Colonic mucosa (tissue), 4 donors: ENCODE measurements at regions not wholly inside any gene's neighbourhood (a gene's known extent, or its start where the extent isn't known, plus 50 kb on each side); places are given as distances from the start of the nearest gene placed in this dataset.

Source experiments
- DNase-seq: peaks from one replicate; pipeline ENCODE4 v3.0.0-alpha.2; 2020
- H3K27ac ChIP-seq: fragments of 200-600 bp; one replicate; pipeline ENCODE4 v1.8.0; 2021
- H3K27me3 ChIP-seq: fragments of 200-600 bp; one replicate; pipeline ENCODE4 v1.8.0; 2021
- H3K36me3 ChIP-seq: fragments of 200-600 bp; one replicate; pipeline ENCODE4 v1.8.0; 2021
- H3K4me1 ChIP-seq: fragments of 200-600 bp; one replicate; pipeline ENCODE4 v1.8.0; 2021; ENCODE audit warnings: mild to moderate bottlenecking
- H3K4me3 ChIP-seq: fragments of 200-600 bp; one replicate; pipeline ENCODE4 v1.8.0; 2021
- H3K9ac ChIP-seq, 2 donors: one replicate each; pipeline ENCODE4 v1.7.0; 2013; ENCODE audit warnings: control low read depth in 2 of 2, low read depth in 2 of 2, low read length in 2 of 2
- H3K9me3 ChIP-seq: fragments of 200-600 bp; one replicate; pipeline ENCODE4 v1.8.0; 2021
- CTCF ChIP-seq: fragments of 200-600 bp; IDR thresholded peaks from one replicate; pipeline ENCODE4 v1.8.0; 2022; ENCODE audit warnings: antibody characterized with exemption, mild to moderate bottlenecking
- intact Hi-C: fragments of 100-400 bp; cut with DNase I; formaldehyde crosslinking; loops from one replicate; pipeline ENCODE4 v1.14.1; 2022
- donor health status: healthy.
- donor health status: DM: no; HTN: no; CAD: no.
- donor health status: DM: no; HTN: no; CAD: no.

GRCh38 chr13:104387510-104387909, 1321.3 kb upstream of the SLC10A2 start:
- Histone ChIP-seq H3K4me3 (no peak overlapping the region), H3K27me3 (no peaks in the 10 kb centered on the region), H3K9ac (no peak overlapping the region), H3K36me3 (no peaks in the 10 kb centered on the region), H3K4me1 (no peaks in the 10 kb centered on the region), H3K27ac (no peak overlapping the region), H3K9me3 (no peaks in the 10 kb centered on the region)
- TF ChIP-seq CTCF, result no peak
- DNase-seq, result no peak
- intact Hi-C loops, result no loop called here

- DNase-seq, result no peak
- no peak overlapping the region for H3K27ac ChIP-seq
- no peak overlapping the region for H3K4me3 ChIP-seq
- H3K27me3 ChIP-seq, result no peaks in the 10 kb centered on the region
- intact Hi-C loops, result no loop called here
- H3K9me3 ChIP-seq, result no peaks in the 10 kb centered on the region
- no peak overlapping the region for H3K9ac ChIP-seq
- TF ChIP-seq CTCF, result no peak
- no peaks in the 10 kb centered on the region for H3K36me3 ChIP-seq
- H3K4me1 ChIP-seq, result no peaks in the 10 kb centered on the region
Measured at GRCh38 chr13:104385404-104385803, 1319.2 kb upstream of the SLC10A2 start.

GRCh38 chr13:104382951-104383350, 1316.7 kb upstream of the SLC10A2 start:
- no peak overlapping the region for H3K27ac ChIP-seq
- H3K4me3 ChIP-seq, result no peak overlapping the region
- no peak for TF ChIP-seq CTCF
- H3K9me3 ChIP-seq, result no peaks in the 10 kb centered on the region
- H3K36me3 ChIP-seq, result no peaks in the 10 kb centered on the region
- no peaks in the 10 kb centered on the region for H3K27me3 ChIP-seq
- no peak overlapping the region for H3K9ac ChIP-seq
- no peak for DNase-seq
- intact Hi-C loops, result no loop called here
- no peaks in the 10 kb centered on the region for H3K4me1 ChIP-seq

- no peaks in the 10 kb centered on the region for H3K9me3 ChIP-seq
- no peaks in the 10 kb centered on the region for H3K4me1 ChIP-seq
- no peak overlapping the region for H3K9ac ChIP-seq
- TF ChIP-seq CTCF, result no peak
- intact Hi-C loops, result no loop called here
- no peaks in the 10 kb centered on the region for H3K27me3 ChIP-seq
- H3K36me3 ChIP-seq, result no peaks in the 10 kb centered on the region
- no peak overlapping the region for H3K4me3 ChIP-seq
- no peak for DNase-seq
- H3K27ac ChIP-seq, result no peak overlapping the region
Measured at GRCh38 chr13:104376588-104376987, 1310.4 kb upstream of the SLC10A2 start.

- Histone ChIP-seq H3K4me3 (no peak overlapping the region), H3K9ac (no peak overlapping the region), H3K27me3 (no peaks in the 10 kb centered on the region), H3K36me3 (no peaks in the 10 kb centered on the region), H3K4me1 (no peaks in the 10 kb centered on the region), H3K27ac (no peak overlapping the region), H3K9me3 (no peaks in the 10 kb centered on the region)
- no peak for TF ChIP-seq CTCF
- no peak for DNase-seq
- intact Hi-C loops, result no loop called here
Measured at GRCh38 chr13:104375614-104376013, 1309.4 kb upstream of the SLC10A2 start.
